ENCODE measurements at regions not wholly inside any gene's neighbourhood (a gene's known extent, or its start where the extent isn't known, plus 50 kb on each side); places are given as distances from the start of the nearest gene placed in this dataset.

- no peak for TF ChIP-seq POLR2AphosphoS5 (IDR thresholded peaks at IDR 0.05)
- TF ChIP-seq CTCF (IDR thresholded peaks at IDR 0.05) = no peak
These were observed 362.7 kb upstream of the AZI2 start for GRCh38 chr3:28711293-28711692.
